HepG2 (cell line): ENCODE measurements at regions not wholly inside any gene's neighbourhood (a gene's known extent, or its start where the extent isn't known, plus 50 kb on each side); places are given as distances from the start of the nearest gene placed in this dataset.

Experiments
- AFF4 ChIP-seq: sonication (generic); formaldehyde crosslinking; IDR thresholded peaks from 2 replicates; pipeline ENCODE4 v1.4.0; 2020; ENCODE audit warnings: missing genetic modification reagents
- CEBPZ ChIP-seq: IDR thresholded peaks from 2 replicates; pipeline ENCODE4 v1.6.1; 2012; ENCODE audit warnings: low read length, improper control_type of control experiment
- DDIT3 ChIP-seq: sonication (generic); formaldehyde crosslinking; IDR thresholded peaks from 2 replicates; pipeline ENCODE4 v1.4.0; 2020; ENCODE audit warnings: mild to moderate bottlenecking, missing genetic modification reagents
- JUND ChIP-seq: sonication (generic); formaldehyde crosslinking; IDR thresholded peaks from 2 replicates; pipeline ENCODE4 v1.8.0; 2022; ENCODE audit warnings: mild to moderate bottlenecking, missing genetic modification reagents
- NR3C1 ChIP-seq: sonication (generic); formaldehyde crosslinking; IDR thresholded peaks from 2 replicates; pipeline ENCODE4 v1.4.0; 2020; ENCODE audit warnings: missing genetic modification reagents
- REST ChIP-seq, 2 experiments: IDR thresholded peaks; 2 replicates each; pipeline ENCODE4 v1.6.1; 2011 to 2012; ENCODE audit warnings: low read length in 2 of 2, borderline replicate concordance in 1 of 2, low read depth in 1 of 2, mild to moderate bottlenecking in 1 of 2, moderate library complexity in 1 of 2
- SOX6 ChIP-seq, 2 experiments: fragments of 450-650 bp in 1 of 2; sonication (generic) in 1 of 2; formaldehyde crosslinking in 1 of 2; IDR thresholded peaks; 2 replicates each; pipeline versions ENCODE4 v1.4.0 to v1.6.1; 2017 to 2020; ENCODE audit warnings: antibody characterized with exemption in 1 of 2, mild to moderate bottlenecking in 1 of 2, missing genetic modification reagents in 1 of 2
- TBX2 ChIP-seq: sonication (generic); formaldehyde crosslinking; IDR thresholded peaks from 2 replicates; pipeline ENCODE4 v1.5.0; 2020; ENCODE audit warnings: missing genetic modification reagents, mild to moderate bottlenecking, borderline replicate concordance
- ZNF484 ChIP-seq: sonication (generic); formaldehyde crosslinking; IDR thresholded peaks from 2 replicates; pipeline ENCODE4 v1.5.1; 2020; ENCODE audit warnings: mild to moderate bottlenecking, low read depth, missing genetic modification reagents, borderline replicate concordance
- TF ChIP-seq, protein P1 (sequence below): sonication (generic); formaldehyde crosslinking; IDR thresholded peaks from 2 replicates; pipeline ENCODE4 v1.4.0; 2020; ENCODE audit warnings: mild to moderate bottlenecking, missing genetic modification reagents

- no peak for TF ChIP-seq CEBPZ
- TF ChIP-seq, protein P1, sequence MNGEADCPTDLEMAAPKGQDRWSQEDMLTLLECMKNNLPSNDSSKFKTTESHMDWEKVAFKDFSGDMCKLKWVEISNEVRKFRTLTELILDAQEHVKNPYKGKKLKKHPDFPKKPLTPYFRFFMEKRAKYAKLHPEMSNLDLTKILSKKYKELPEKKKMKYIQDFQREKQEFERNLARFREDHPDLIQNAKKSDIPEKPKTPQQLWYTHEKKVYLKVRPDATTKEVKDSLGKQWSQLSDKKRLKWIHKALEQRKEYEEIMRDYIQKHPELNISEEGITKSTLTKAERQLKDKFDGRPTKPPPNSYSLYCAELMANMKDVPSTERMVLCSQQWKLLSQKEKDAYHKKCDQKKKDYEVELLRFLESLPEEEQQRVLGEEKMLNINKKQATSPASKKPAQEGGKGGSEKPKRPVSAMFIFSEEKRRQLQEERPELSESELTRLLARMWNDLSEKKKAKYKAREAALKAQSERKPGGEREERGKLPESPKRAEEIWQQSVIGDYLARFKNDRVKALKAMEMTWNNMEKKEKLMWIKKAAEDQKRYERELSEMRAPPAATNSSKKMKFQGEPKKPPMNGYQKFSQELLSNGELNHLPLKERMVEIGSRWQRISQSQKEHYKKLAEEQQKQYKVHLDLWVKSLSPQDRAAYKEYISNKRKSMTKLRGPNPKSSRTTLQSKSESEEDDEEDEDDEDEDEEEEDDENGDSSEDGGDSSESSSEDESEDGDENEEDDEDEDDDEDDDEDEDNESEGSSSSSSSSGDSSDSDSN (CRISPR knock-in tag), result no peak
- TF ChIP-seq DDIT3, result no peak
- no peak for TF ChIP-seq JUND (CRISPR knock-in tag)
- TF ChIP-seq NR3C1, result no peak
- TF ChIP-seq ZNF484 (CRISPR knock-in tag), result no peak
- no peak for TF ChIP-seq TBX2 (CRISPR knock-in tag)
- no peak for TF ChIP-seq SOX6 (IDR thresholded peaks at IDR 0.05)
- no peak for TF ChIP-seq SOX6 (CRISPR knock-in tag; IDR thresholded peaks at IDR 0.05)
- no peak for TF ChIP-seq AFF4 (CRISPR knock-in tag)
- no peak for TF ChIP-seq REST (IDR thresholded peaks at IDR 0.05; ENCODE audit: borderline replicate concordance in 1 of 2, low read depth in 1 of 2, low read length in 2 of 2)
Measured at GRCh38 chr12:102249079-102249841, 51.6 kb upstream of the PMCH start.
